HEK293T (cell line): ENCODE measurements at regions not wholly inside any gene's neighbourhood (a gene's known extent, or its start where the extent isn't known, plus 50 kb on each side); places are given as distances from the start of the nearest gene placed in this dataset.

Experiments used
- CTCF ChIA-PET: fragments of 350-600 bp; formaldehyde crosslinking; extraction: SDS; loops from one replicate; lab custom pipeline; 2021; ENCODE audit warnings: antibody characterized with exemption, inconsistent platforms; lab: Yijun Ruan, JAX
- POLR2A ChIA-PET: fragments of 350-600 bp; formaldehyde crosslinking; extraction: SDS; loops from one replicate; lab custom pipeline; 2020; ENCODE audit warnings: antibody characterized with exemption, inconsistent platforms; lab: Yijun Ruan, JAX
- DNase-seq: peaks from one replicate; pipeline ENCODE4 v3.0.0; 2012; ENCODE audit warnings: mixed read lengths; ENCODE audit errors: extremely low spot score
- ARNT ChIP-seq: fragments of 450-650 bp; IDR thresholded peaks from 2 replicates; pipeline ENCODE4 v1.6.1; 2017; ENCODE audit warnings: mild to moderate bottlenecking
- BHLHE40 ChIP-seq: fragments of 450-650 bp; IDR thresholded peaks from 2 replicates; pipeline ENCODE4 v1.6.1; 2016; ENCODE audit warnings: mild to moderate bottlenecking, moderate library complexity, borderline replicate concordance
- CTBP1 ChIP-seq: fragments of 450-650 bp; IDR thresholded peaks from 2 replicates; pipeline ENCODE4 v1.6.1; 2016; ENCODE audit warnings: borderline replicate concordance
- ELF4 ChIP-seq: fragments of 450-650 bp; IDR thresholded peaks from 2 replicates; pipeline ENCODE4 v1.6.1; 2017; ENCODE audit warnings: antibody characterized with exemption
- FOXA1 ChIP-seq: fragments of 450-650 bp; IDR thresholded peaks from 2 replicates; pipeline ENCODE4 v1.6.1; 2016; ENCODE audit warnings: mild to moderate bottlenecking
- FOXK2 ChIP-seq: fragments of 450-650 bp; IDR thresholded peaks from 2 replicates; pipeline ENCODE4 v1.6.1; 2016; ENCODE audit warnings: mild to moderate bottlenecking
- FOXM1 ChIP-seq: fragments of 450-650 bp; IDR thresholded peaks from 2 replicates; pipeline ENCODE4 v1.6.1; 2017; ENCODE audit warnings: mild to moderate bottlenecking, borderline replicate concordance
- HDGF ChIP-seq: fragments of 450-650 bp; IDR thresholded peaks from 2 replicates; pipeline ENCODE4 v1.6.1; 2017; ENCODE audit warnings: antibody characterized with exemption, borderline replicate concordance
- L3MBTL2 ChIP-seq: fragments of 450-650 bp; conservative IDR thresholded peaks from 2 replicates; pipeline ENCODE4 v1.6.1; 2016; ENCODE audit warnings: mild to moderate bottlenecking
- LEF1 ChIP-seq: fragments of 450-650 bp; IDR thresholded peaks from 2 replicates; pipeline ENCODE4 v1.6.1; 2017; ENCODE audit warnings: mild to moderate bottlenecking, borderline replicate concordance
- NFRKB ChIP-seq: fragments of 450-650 bp; IDR thresholded peaks from 2 replicates; pipeline ENCODE4 v1.6.1; 2016; ENCODE audit warnings: mild to moderate bottlenecking, moderate library complexity
- PKNOX1 ChIP-seq: fragments of 450-650 bp; IDR thresholded peaks from 2 replicates; pipeline ENCODE4 v1.6.1; 2016
- SP1 ChIP-seq: fragments of 450-650 bp; IDR thresholded peaks from 2 replicates; pipeline ENCODE4 v1.6.1; 2017
- SUZ12 ChIP-seq: fragments of 450-650 bp; IDR thresholded peaks from 2 replicates; pipeline ENCODE4 v1.6.1; 2016; ENCODE audit warnings: mild to moderate bottlenecking
- TARDBP ChIP-seq: fragments of 450-650 bp; IDR thresholded peaks from 2 replicates; pipeline ENCODE4 v1.6.1; 2016
- ZNF384 ChIP-seq: fragments of 450-650 bp; IDR thresholded peaks from 2 replicates; pipeline ENCODE4 v1.6.1; 2016

- CTCF ChIA-PET, result no interaction called here
- DNase-seq, result no peak
- no peak for TF ChIP-seq CTBP1
- TF ChIP-seq SUZ12, result no peak
- no peak for TF ChIP-seq LEF1
- TF ChIP-seq FOXA1, result no peak
- no peak for TF ChIP-seq SP1
- no peak for TF ChIP-seq TARDBP
- POLR2A ChIA-PET, result no interaction called here
These were observed 182.4 kb upstream of the CDH9 start for GRCh38 chr5:27220752-27221151.

GRCh38 chr5:27217977-27218376, 179.6 kb upstream of the CDH9 start:
- CTCF ChIA-PET, result no interaction called here
- TF ChIP-seq SP1 (no peak), TARDBP (no peak), FOXA1 (no peak), ZNF384 (no peak), NFRKB (no peak), LEF1 (no peak), BHLHE40 (no peak), PKNOX1 (no peak), SUZ12 (no peak), HDGF (no peak), ARNT (no peak), FOXK2 (no peak), CTBP1 (no peak), L3MBTL2 (no peak), ELF4 (no peak), FOXM1 (no peak)
- no peak for DNase-seq
- POLR2A ChIA-PET, result no interaction called here

GRCh38 chr5:27217155-27217956, 179.0 kb upstream of the CDH9 start:
- TF ChIP-seq SP1 (no peak), ARNT (no peak), PKNOX1 (no peak), HDGF (no peak), BHLHE40 (no peak), CTBP1 (no peak), ELF4 (no peak), FOXK2 (no peak), TARDBP (no peak), FOXA1 (no peak), ZNF384 (no peak), L3MBTL2 (no peak), LEF1 (no peak), NFRKB (no peak), FOXM1 (no peak), SUZ12 (no peak)
- ChIA-PET CTCF (no interaction called here), POLR2A (no interaction called here)
- no peak for DNase-seq

- TF ChIP-seq ELF4, result no peak
- no peak for TF ChIP-seq BHLHE40
- no peak for TF ChIP-seq SP1
- TF ChIP-seq LEF1, result no peak
- no peak for TF ChIP-seq HDGF
- TF ChIP-seq FOXK2, result no peak
- TF ChIP-seq PKNOX1, result no peak
- TF ChIP-seq FOXM1, result no peak
- TF ChIP-seq TARDBP, result no peak
- no peak for TF ChIP-seq NFRKB
- no peak for TF ChIP-seq L3MBTL2
- TF ChIP-seq ZNF384, result no peak
- TF ChIP-seq ARNT, result no peak
- TF ChIP-seq FOXA1, result no peak
- TF ChIP-seq SUZ12, result no peak
- TF ChIP-seq CTBP1, result no peak
These were observed 178.1 kb upstream of the CDH9 start for GRCh38 chr5:27216367-27216950.

GRCh38 chr5:27208051-27208450, 169.7 kb upstream of the CDH9 start:
- ChIA-PET POLR2A (no interaction called here), CTCF (no interaction called here)
- DNase-seq, result no peak
- TF ChIP-seq SUZ12 (no peak), LEF1 (no peak), FOXA1 (no peak)

More at GRCh38 chr5:27216367-27216950, 178.1 kb upstream of the CDH9 start:
- ChIA-PET POLR2A (no interaction called here), CTCF (no interaction called here)
- DNase-seq, result no peak

- CTCF ChIA-PET, result no interaction called here
- DNase-seq, result no peak
- TF ChIP-seq TARDBP (no peak), L3MBTL2 (no peak), NFRKB (no peak), ARNT (no peak), BHLHE40 (no peak), FOXM1 (no peak), HDGF (no peak), CTBP1 (no peak), ELF4 (no peak), FOXA1 (no peak), LEF1 (no peak), FOXK2 (no peak), ZNF384 (no peak), SP1 (no peak), SUZ12 (no peak), PKNOX1 (no peak)
- POLR2A ChIA-PET, result no interaction called here
These were observed 153.6 kb upstream of the CDH9 start for GRCh38 chr5:27191786-27192510.
